Thyroid gland (tissue), 4 donors: ENCODE measurements at regions not wholly inside any gene's neighbourhood (a gene's known extent, or its start where the extent isn't known, plus 50 kb on each side); places are given as distances from the start of the nearest gene placed in this dataset.

Experiments
- DNase-seq, 2 donors: peaks; one replicate each; pipeline ENCODE4 v3.0.0-alpha.2; 2019
- H3K27ac ChIP-seq, 3 donors: fragments of 200-600 bp; sonication (generic); 1 replicate in 2 of 3; 2 replicates in 1 of 3; pipeline ENCODE4 v1.5.1; 2016 to 2019; ENCODE audit warnings: mild to moderate bottlenecking in 1 of 3, moderate library complexity in 1 of 3
- H3K27me3 ChIP-seq: fragments of 200-600 bp; sonication (generic); one replicate; pipeline ENCODE4 v1.5.1; 2019
- H3K36me3 ChIP-seq, 2 donors: fragments of 200-600 bp; sonication (generic); one replicate each; pipeline ENCODE4 v1.5.1; 2016 to 2019
- H3K4me1 ChIP-seq, 2 donors: fragments of 200-600 bp; sonication (generic); one replicate each; pipeline ENCODE4 v1.5.1; 2017 to 2019
- H3K4me3 ChIP-seq, 3 donors: fragments of 200-600 bp; sonication (generic); replicated peaks in 1 of 3; 1 replicate in 2 of 3; 2 replicates in 1 of 3; pipeline ENCODE4 v1.5.1; 2016; ENCODE audit warnings: mild to moderate bottlenecking in 1 of 3
- H3K9me3 ChIP-seq: fragments of 200-600 bp; sonication (generic); one replicate; pipeline ENCODE4 v1.5.1; 2017
- CTCF ChIP-seq, 6 experiments: fragments of 200-600 bp in 3 of 6; fragments of 450-650 bp in 3 of 6; sonication (generic) in 3 of 6; IDR thresholded peaks; one replicate each; pipeline ENCODE4 v1.5.1; 2016 to 2019; ENCODE audit warnings: antibody characterized with exemption in 6 of 6, mild to moderate bottlenecking in 2 of 6, inconsistent platforms in 1 of 6, moderate library complexity in 1 of 6
- POLR2A ChIP-seq, 2 donors: fragments of 450-650 bp; IDR thresholded peaks; one replicate each; pipeline ENCODE4 v1.6.1; 2017; ENCODE audit warnings: antibody characterized with exemption in 2 of 2, mild to moderate bottlenecking in 2 of 2, moderate library complexity in 1 of 2
- WGBS, 2 donors: methylation state at CpG; one replicate each; pipeline ENCODE4 v1.1.5; 2017; 5-methylcytosine and 5-hydroxymethylcytosine counted together
- intact Hi-C: fragments of 100-400 bp; cut with DNase I; formaldehyde crosslinking; loops from one replicate; pipeline ENCODE4 v1.15.1; 2023

GRCh38 chr3:72188536-72188935, 403.6 kb upstream of the PROK2 start:
- intact Hi-C loops, result no loop called here
- no peak for TF ChIP-seq POLR2A (IDR thresholded peaks at IDR 0.05)
- TF ChIP-seq CTCF (IDR thresholded peaks at IDR 0.05), result no peak
- no peak for DNase-seq
- Histone ChIP-seq H3K27ac (no peak overlapping the region), H3K36me3 (no peaks in the 10 kb centered on the region), H3K4me1 (no peaks in the 10 kb centered on the region), H3K27me3 (peaks cover 4% of the 10 kb centered on the region), H3K4me3 (no peak overlapping the region), H3K9me3 (no peaks in the 10 kb centered on the region)
- WGBS, 2 donors, result 96 to 100% methylated on average over 2 of the region's 2 CpGs

GRCh38 chr3:72187131-72187530, 402.2 kb upstream of the PROK2 start:
- no peak overlapping the region for H3K4me3 ChIP-seq
- no peaks in the 10 kb centered on the region for H3K36me3 ChIP-seq
- no peak overlapping the region for H3K27ac ChIP-seq
- H3K27me3 ChIP-seq, result peaks cover 4% of the 10 kb centered on the region
- TF ChIP-seq POLR2A (IDR thresholded peaks at IDR 0.05) (no peak), CTCF (IDR thresholded peaks at IDR 0.05) (no peak)
- intact Hi-C loops, result no loop called here
- H3K4me1 ChIP-seq, result no peaks in the 10 kb centered on the region
- no peak for DNase-seq
- 61 to 66% methylated on average over 2 of the region's 2 CpGs for WGBS, 2 donors
- no peaks in the 10 kb centered on the region for H3K9me3 ChIP-seq

- Histone ChIP-seq H3K27me3 (peaks cover 4% of the 10 kb centered on the region), H3K36me3 (no peaks in the 10 kb centered on the region), H3K4me1 (no peaks in the 10 kb centered on the region), H3K4me3 (no peak overlapping the region), H3K27ac (no peak overlapping the region), H3K9me3 (no peaks in the 10 kb centered on the region)
- no peak for DNase-seq
- TF ChIP-seq CTCF (IDR thresholded peaks at IDR 0.05) (no peak), POLR2A (IDR thresholded peaks at IDR 0.05) (no peak)
- 46 to 61% methylated on average over 1 of the region's 1 CpG for WGBS, 2 donors
- intact Hi-C loops, result no loop called here
Observed at GRCh38 chr3:72186400-72186855, 401.5 kb upstream of the PROK2 start.

- Histone ChIP-seq H3K27ac (no peak overlapping the region), H3K4me1 (no peaks in the 10 kb centered on the region), H3K27me3 (peaks cover 4% of the 10 kb centered on the region), H3K9me3 (no peaks in the 10 kb centered on the region), H3K4me3 (no peak overlapping the region), H3K36me3 (no peaks in the 10 kb centered on the region)
- intact Hi-C loops, result no loop called here
- TF ChIP-seq CTCF (IDR thresholded peaks at IDR 0.05), result no peak
- TF ChIP-seq POLR2A (IDR thresholded peaks at IDR 0.05), result no peak
- 59 to 62% methylated on average over 9 of the region's 9 CpGs for WGBS, 2 donors
- DNase-seq, result no peak
Observed at GRCh38 chr3:72185549-72186399, 400.8 kb upstream of the PROK2 start.

GRCh38 chr3:72183489-72183888, 398.5 kb upstream of the PROK2 start:
- Histone ChIP-seq H3K9me3 (no peaks in the 10 kb centered on the region), H3K27me3 (peaks cover 4% of the 10 kb centered on the region), H3K36me3 (no peaks in the 10 kb centered on the region), H3K4me3 (no peak overlapping the region), H3K4me1 (no peaks in the 10 kb centered on the region), H3K27ac (no peak overlapping the region)
- WGBS, 2 donors, result 95 to 96% methylated on average over 5 of the region's 5 CpGs
- DNase-seq, result no peak
- intact Hi-C loops, result no loop called here
- TF ChIP-seq POLR2A (IDR thresholded peaks at IDR 0.05) (no peak), CTCF (IDR thresholded peaks at IDR 0.05) (no peak)
